ENCODE measurements at regions not wholly inside any gene's neighbourhood (a gene's known extent, or its start where the extent isn't known, plus 50 kb on each side); places are given as distances from the start of the nearest gene placed in this dataset.

- TF ChIP-seq ZFX (IDR thresholded peaks at IDR 0.05; ENCODE audit: borderline replicate concordance) (no peak), CTCF (IDR thresholded peaks at IDR 0.05) (no peak)
Observed at GRCh38 chr7:73967832-73968290, 60.1 kb upstream of the ELN start.

All from 22Rv1 (cell line).